HEK293T (cell line): ENCODE measurements at regions not wholly inside any gene's neighbourhood (a gene's known extent, or its start where the extent isn't known, plus 50 kb on each side); places are given as distances from the start of the nearest gene placed in this dataset.

Source experiments
- FOXK2 ChIP-seq: fragments of 450-650 bp; IDR thresholded peaks from 2 replicates; pipeline ENCODE4 v1.6.1; 2016; ENCODE audit warnings: mild to moderate bottlenecking
- FOXM1 ChIP-seq: fragments of 450-650 bp; IDR thresholded peaks from 2 replicates; pipeline ENCODE4 v1.6.1; 2017; ENCODE audit warnings: mild to moderate bottlenecking, borderline replicate concordance
- HDGF ChIP-seq: fragments of 450-650 bp; IDR thresholded peaks from 2 replicates; pipeline ENCODE4 v1.6.1; 2017; ENCODE audit warnings: antibody characterized with exemption, borderline replicate concordance
- SP1 ChIP-seq: fragments of 450-650 bp; IDR thresholded peaks from 2 replicates; pipeline ENCODE4 v1.6.1; 2017

DNA sequence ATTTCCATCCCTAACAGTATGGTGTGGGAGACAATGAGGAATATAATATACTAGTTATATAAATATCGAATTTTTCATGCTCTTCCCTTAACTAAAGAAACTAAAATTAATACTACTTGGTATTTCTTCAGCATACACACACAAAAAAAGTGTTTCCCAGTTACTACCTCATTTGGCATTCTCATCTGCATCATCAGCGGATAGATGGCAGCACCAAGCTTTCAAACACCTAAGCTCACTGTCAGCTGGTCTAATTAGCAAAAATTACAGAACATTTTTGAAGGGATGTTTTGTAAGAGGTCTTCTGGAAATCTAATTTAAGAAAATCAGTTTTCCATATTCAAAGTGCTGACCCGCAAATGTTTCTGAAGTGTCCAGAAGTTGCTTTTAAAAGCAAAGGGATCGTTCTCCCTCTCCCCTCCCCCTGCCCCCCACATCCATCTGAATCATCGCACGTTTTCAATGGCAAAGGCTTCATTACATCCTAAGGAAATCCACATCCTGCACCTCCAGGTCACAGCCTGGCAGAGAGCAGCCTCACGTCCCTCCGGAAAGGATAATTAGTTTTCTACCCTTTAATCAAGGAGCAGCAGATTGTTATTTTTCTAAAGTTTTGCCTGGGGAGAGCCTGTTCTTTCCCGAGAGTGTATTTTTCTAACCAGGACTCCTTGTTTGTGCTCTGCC, 86.1 kb upstream of the SPATA12 start:
- TF ChIP-seq HDGF (no peak), SP1 (no peak), FOXM1 (no peak), FOXK2 (no peak)
